ENCODE measurements at regions not wholly inside any gene's neighbourhood (a gene's known extent, or its start where the extent isn't known, plus 50 kb on each side); places are given as distances from the start of the nearest gene placed in this dataset.
"Not testable (repeated sequence)": the region's sequence is repeated elsewhere in the genome, so short reads cannot be mapped to it uniquely, and the experiment has no call there.

DNA sequence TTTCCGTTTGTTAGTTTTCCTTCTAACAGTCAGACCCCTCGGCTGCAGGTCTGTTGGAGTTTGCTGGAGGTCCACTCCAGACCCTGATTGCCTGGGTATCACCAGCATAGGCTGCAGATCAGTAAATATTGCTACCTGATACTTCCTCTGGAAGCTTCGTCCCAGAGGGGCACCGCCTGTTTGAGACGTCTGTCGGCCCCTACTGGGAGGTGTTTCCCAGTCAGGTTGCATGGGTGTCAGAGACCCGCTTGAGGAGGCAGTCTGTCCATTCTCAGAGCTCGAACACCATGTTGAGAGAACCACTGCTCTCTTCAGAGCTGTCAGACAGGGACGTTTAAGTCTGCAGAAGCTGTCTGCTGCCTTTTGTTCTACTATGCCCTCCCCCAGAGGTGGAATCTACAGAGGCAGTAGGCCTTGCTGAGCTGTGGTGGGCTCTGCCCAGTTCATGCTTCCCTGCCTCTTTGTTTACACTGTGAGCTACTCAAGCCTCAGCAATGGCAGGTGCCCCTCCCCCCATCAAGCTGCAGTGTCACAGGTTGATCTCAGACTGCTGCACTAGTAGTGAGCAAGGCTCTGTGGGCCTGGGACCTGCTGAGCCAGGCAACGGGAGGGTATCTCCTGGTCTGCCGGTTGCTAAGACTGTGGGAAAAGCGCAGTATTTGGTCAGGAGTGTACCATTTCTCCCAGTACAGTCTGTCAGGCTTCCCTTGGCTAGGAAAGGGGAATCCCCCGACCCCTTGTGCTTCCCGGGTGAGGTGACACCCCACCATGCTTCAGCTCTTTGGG lies 74.4 kb upstream of the TOP3B start:
- not testable (repeated sequence) for TF ChIP-seq KDM4A (IDR thresholded peaks at IDR 0.05; ENCODE audit: low read depth, low read length, severe bottlenecking); YY1 (IDR thresholded peaks at IDR 0.05; ENCODE audit: low read depth, low read length)
